Esophagus squamous epithelium (tissue), 5 donors: ENCODE measurements at regions not wholly inside any gene's neighbourhood (a gene's known extent, or its start where the extent isn't known, plus 50 kb on each side); places are given as distances from the start of the nearest gene placed in this dataset.

Source experiments
- DNase-seq: peaks from one replicate; lab custom pipeline; 2025; lab: John Stamatoyannopoulos, UW
- H3K27ac ChIP-seq, 4 donors: fragments of 200-600 bp; sonication (generic); one replicate each; pipeline ENCODE4 v1.5.1; 2016 to 2019; ENCODE audit warnings: mild to moderate bottlenecking in 1 of 4
- H3K27me3 ChIP-seq, 4 donors: fragments of 200-600 bp; sonication (generic); 1 replicate in 3 of 4; 2 replicates in 1 of 4; pipeline versions ENCODE4 v1.5.1 to v1.6.0; 2017 to 2021; ENCODE audit warnings: antibody characterized with exemption in 1 of 4
- H3K36me3 ChIP-seq, 3 donors: fragments of 200-600 bp; sonication (generic); one replicate each; pipeline ENCODE4 v1.5.1; 2016 to 2019
- H3K4me1 ChIP-seq, 3 donors: fragments of 200-600 bp; sonication (generic); one replicate each; pipeline ENCODE4 v1.5.1; 2017 to 2019
- H3K4me3 ChIP-seq, 4 donors: fragments of 200-600 bp; sonication (generic); 1 replicate in 3 of 4; 2 replicates in 1 of 4; pipeline ENCODE4 v1.5.1; 2016 to 2019; ENCODE audit warnings: mild to moderate bottlenecking in 2 of 4, moderate library complexity in 1 of 4
- H3K9me3 ChIP-seq, 3 donors: fragments of 200-600 bp; sonication (generic); one replicate each; pipeline ENCODE4 v1.5.1; 2016 to 2019
- CTCF ChIP-seq, 6 experiments: fragments of 450-650 bp in 4 of 6; fragments of 200-600 bp in 2 of 6; sonication (generic) in 2 of 6; IDR thresholded peaks; one replicate each; pipeline ENCODE4 v1.5.1; 2016 to 2019; ENCODE audit warnings: antibody characterized with exemption in 6 of 6, mild to moderate bottlenecking in 4 of 6, moderate library complexity in 4 of 6
- POLR2A ChIP-seq, 4 donors: fragments of 450-650 bp; IDR thresholded peaks; one replicate each; pipeline ENCODE4 v1.6.1; 2017; ENCODE audit warnings: antibody characterized with exemption in 4 of 4, mild to moderate bottlenecking in 4 of 4, moderate library complexity in 3 of 4
- WGBS, 2 donors: methylation state at CpG; one replicate each; pipeline ENCODE4 v1.1.5; 2018; 5-methylcytosine and 5-hydroxymethylcytosine counted together
- intact Hi-C: fragments of 100-400 bp; cut with DNase I; formaldehyde crosslinking; loops from one replicate; pipeline ENCODE4 v1.15.0; 2022
- donor health status: DM: yes; HTN: yes; CAD: no.

- Histone ChIP-seq H3K4me3 (no peak overlapping the region), H3K9me3 (no peaks in the 10 kb centered on the region), H3K27ac (no peak overlapping the region), H3K27me3 (peaks cover 0 to 32% (median 0%) of the 10 kb centered on the region in 4 donors), H3K4me1 (peaks cover 0 to 8% (median 6%) of the 10 kb centered on the region in 3 donors), H3K36me3 (no peaks in the 10 kb centered on the region)
- no peak for TF ChIP-seq POLR2A (IDR thresholded peaks at IDR 0.05)
- TF ChIP-seq CTCF (IDR thresholded peaks at IDR 0.05): no peak
- no peak for DNase-seq
- intact Hi-C loops: no loop called here
- WGBS, 2 donors: 76 to 88% methylated on average over 2 to 8 of the region's 9 CpGs
Measured at GRCh38 chr21:43268086-43268803, 99.4 kb downstream of the CRYAA start.

- no peak overlapping the region for H3K27ac ChIP-seq
- 86 to 88% methylated on average over 10 to 11 of the region's 15 CpGs for WGBS, 2 donors
Measured at GRCh38 chr21:43267391-43268085, 98.7 kb downstream of the CRYAA start.

GRCh38 chr21:43266534-43266933, 97.7 kb downstream of the CRYAA start:
- Histone ChIP-seq H3K27me3 (peaks cover 0 to 15% (median 0%) of the 10 kb centered on the region in 4 donors), H3K4me1 (peaks cover 0 to 8% (median 6%) of the 10 kb centered on the region in 3 donors), H3K36me3 (no peaks in the 10 kb centered on the region), H3K27ac (peak overlapping the region in 2 of 4 donors; percentile 50 to 53), H3K4me3 (no peak overlapping the region), H3K9me3 (no peaks in the 10 kb centered on the region)
- DNase-seq: no peak
- 47 to 58% methylated on average over 3 of the region's 3 CpGs for WGBS, 2 donors
- intact Hi-C loops: no loop called here
- TF ChIP-seq POLR2A (IDR thresholded peaks at IDR 0.05): no peak

More at GRCh38 chr21:43267391-43268085, 98.7 kb downstream of the CRYAA start:
- Histone ChIP-seq H3K27me3 (peaks cover 0 to 25% (median 0%) of the 10 kb centered on the region in 4 donors), H3K4me3 (no peak overlapping the region), H3K4me1 (peaks cover 0 to 8% (median 6%) of the 10 kb centered on the region in 3 donors), H3K36me3 (no peaks in the 10 kb centered on the region), H3K9me3 (no peaks in the 10 kb centered on the region)
- no peak for DNase-seq
- TF ChIP-seq CTCF (IDR thresholded peaks at IDR 0.05) (no peak), POLR2A (IDR thresholded peaks at IDR 0.05) (no peak)
- intact Hi-C loops: no loop called here

GRCh38 chr21:43262427-43262826, 93.6 kb downstream of the CRYAA start:
- DNase-seq: no peak
- Histone ChIP-seq H3K36me3 (no peaks in the 10 kb centered on the region), H3K9me3 (no peaks in the 10 kb centered on the region), H3K27ac (no peak overlapping the region), H3K4me3 (no peak overlapping the region), H3K27me3 (no peaks in the 10 kb centered on the region), H3K4me1 (peaks cover 0 to 8% (median 6%) of the 10 kb centered on the region in 3 donors)
- intact Hi-C loops: no loop called here
- WGBS, 2 donors: 81 to 100% methylated on average over 1 of the region's 1 CpG
- TF ChIP-seq POLR2A (IDR thresholded peaks at IDR 0.05) (no peak), CTCF (IDR thresholded peaks at IDR 0.05) (no peak)
